Tongue (tissue), 1 donor: ENCODE measurements at regions not wholly inside any gene's neighbourhood (a gene's known extent, or its start where the extent isn't known, plus 50 kb on each side); places are given as distances from the start of the nearest gene placed in this dataset.
"Not testable (repeated sequence)": the region's sequence is repeated elsewhere in the genome, so short reads cannot be mapped to it uniquely, and the experiment has no call there.

Experiments used
- DNase-seq: peaks from one replicate; pipeline ENCODE4 v3.0.0-alpha.2; 2015

- peak; percentile 38 for DNase-seq
These were observed 911.4 kb upstream of the ZEB2 start for GRCh38 chr2:145431181-145431951.

DNA sequence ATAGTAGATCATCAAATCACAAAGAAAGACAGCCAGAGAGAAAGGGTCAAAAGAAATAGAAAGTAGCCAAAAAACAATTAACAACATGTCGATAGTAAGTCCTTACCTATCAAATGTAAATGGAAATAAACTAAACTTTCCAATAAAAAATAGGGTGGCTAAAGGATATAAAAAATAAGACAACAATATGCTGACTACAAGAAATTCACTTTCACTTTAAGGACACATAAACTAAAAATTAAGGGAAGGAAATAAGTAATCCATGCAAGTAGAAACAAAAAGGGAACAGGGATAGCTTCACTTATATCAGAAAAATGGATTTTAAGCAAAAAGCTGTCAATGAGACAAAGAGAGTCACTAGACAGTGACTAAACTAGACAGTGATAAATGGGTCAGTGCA lies 903.9 kb upstream of the ZEB2 start:
- no peak for DNase-seq

DNA sequence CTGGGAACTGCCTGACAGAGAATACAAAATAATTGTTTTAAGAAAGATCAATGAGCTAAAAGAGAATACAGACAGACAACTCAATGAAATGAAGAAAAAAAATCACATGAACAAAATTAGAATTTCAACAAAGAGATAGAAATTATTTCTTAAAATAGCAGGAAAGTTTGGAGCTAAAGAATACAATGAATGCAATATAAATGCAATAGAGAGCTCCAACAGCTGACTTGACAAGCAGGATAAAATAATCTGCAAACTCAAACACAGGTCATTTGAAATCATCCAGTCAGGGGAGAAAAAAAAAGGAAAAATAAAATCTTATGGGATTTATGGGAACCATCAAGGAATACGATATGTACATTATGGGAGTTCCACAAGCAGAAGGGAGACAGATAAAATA lies 902.7 kb upstream of the ZEB2 start:
- DNase-seq, result no peak

DNA sequence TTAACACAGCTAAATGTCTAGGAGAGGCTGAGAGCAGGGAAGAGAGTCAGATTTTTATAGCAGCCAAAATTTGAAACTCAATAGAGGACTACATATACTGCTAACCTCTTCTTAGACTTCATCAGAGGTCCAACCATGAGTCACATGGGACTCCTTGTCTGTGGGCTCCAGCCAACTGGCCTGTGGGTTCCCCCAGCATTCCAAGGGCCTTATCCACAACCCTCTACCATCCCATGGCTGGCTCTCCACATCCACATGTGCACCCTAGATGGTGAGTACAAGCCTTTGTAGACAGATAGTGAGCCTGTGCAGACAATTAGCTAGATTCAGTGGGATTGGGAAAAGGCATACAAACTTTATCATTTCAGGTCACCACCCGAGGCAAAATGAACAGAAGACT lies 901.9 kb upstream of the ZEB2 start:
- no peak for DNase-seq

GRCh38 chr2:145416640-145417039 lies 896.7 kb upstream of the ZEB2 start:
- no peak for DNase-seq

DNA sequence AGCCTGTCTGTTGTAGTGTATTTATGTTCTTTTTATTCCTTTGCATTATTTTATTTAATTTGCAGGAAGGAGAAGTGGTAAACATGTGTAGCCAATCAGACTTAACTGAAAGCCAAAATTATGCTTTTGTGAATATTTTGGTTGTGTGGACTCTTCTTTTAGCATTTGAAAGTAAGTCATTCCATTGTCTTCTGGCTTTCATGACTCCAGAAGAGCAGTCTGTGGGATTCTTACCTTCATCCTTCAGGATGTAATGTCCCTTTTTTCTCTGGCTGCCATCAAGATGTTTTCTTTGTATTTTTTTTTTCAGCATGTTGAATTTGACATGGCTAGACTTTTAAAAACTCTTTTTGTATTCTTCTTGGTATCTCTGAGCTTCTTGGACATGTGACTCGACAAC lies 895.2 kb upstream of the ZEB2 start:
- DNase-seq, result no peak

- no peak for DNase-seq
These were observed 893.5 kb upstream of the ZEB2 start for GRCh38 chr2:145413261-145414030.

DNA sequence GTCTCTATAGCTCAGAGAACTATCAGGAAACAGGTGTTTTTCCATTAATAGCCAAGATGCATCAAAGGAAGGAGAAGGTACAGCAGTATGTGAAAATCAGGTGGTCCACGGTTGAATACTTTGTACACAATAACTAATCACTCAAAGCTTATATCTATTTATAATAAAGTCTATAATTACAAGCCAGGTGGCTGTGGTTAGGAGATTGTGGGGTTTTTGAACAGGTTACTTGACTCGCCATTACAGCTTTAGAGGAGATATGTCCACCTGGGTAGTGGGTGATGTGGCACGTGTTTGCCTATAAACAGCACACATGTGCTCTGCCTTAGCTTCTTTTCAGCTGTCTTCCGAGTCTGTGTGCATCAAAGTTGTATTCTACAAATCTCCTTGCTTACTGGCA lies 892.2 kb upstream of the ZEB2 start:
- no peak for DNase-seq

- no peak for DNase-seq
These were observed 891.6 kb upstream of the ZEB2 start for GRCh38 chr2:145411493-145411892.

GRCh38 chr2:145410086-145410485 lies 890.2 kb upstream of the ZEB2 start:
- DNase-seq, result peak; percentile 18

DNA sequence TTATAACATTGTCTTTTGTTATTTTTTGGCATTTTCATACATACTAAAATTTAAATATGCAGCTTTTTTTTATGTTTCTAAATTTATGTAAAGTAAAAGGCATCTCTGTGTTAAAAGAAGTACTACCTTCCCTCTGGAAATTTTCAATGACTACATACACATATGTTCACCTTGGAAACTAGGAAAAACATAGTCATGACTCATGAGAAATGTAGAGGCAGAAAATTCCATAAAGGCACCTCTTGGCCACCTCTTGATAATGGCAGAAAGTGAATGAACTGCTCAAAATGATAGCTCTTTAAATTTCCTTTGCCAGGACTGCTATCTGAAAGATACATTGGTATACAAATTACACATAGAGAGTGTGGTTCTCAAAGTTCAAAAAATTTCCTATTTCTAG lies 889.1 kb upstream of the ZEB2 start:
- DNase-seq, result no peak

DNA sequence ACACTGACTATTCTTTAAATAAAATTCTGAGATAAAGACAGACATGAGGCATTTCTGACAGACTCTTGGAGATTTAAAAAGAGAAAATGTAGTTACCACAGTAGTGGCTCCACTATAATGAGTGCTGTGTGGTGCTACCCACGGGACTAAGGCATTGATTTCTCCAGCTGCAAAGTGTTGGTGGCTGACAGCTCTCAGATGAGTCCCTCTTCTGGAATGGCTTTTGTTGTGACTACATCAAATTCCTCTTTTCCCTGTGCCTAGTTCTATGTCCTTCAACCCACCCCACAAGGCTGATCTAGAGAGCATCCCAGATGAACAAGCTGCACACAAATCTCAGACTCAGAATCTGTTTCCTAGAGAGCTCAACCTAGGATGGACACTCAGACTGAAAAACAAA lies 884.8 kb upstream of the ZEB2 start:
- DNase-seq, result no peak

DNA sequence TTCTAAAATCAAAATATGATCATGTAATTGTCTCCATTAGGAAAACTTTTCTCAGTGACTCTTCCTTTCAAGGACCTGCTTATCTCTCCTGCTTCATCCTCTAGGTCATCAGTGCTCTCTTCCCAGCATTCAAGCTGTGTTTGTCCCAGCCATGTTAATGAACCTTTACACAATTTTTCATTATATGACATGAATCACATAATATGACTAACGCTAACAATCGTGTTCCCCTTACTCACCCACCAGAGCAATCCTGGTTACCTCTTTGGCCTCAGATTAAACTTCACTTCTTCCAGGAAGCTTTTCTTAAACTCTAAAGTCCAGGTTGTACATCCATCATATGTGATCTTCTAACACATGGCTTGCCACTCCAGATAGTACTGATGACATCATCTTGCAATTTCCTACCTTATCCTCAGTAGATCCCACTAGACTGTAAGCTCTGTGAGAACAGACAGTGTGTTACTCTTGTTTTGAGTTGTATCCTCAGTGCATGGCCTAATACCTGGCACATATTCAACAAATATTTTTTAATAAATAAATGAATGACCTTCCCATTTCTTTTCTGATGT lies 882.9 kb upstream of the ZEB2 start:
- no peak for DNase-seq

DNA sequence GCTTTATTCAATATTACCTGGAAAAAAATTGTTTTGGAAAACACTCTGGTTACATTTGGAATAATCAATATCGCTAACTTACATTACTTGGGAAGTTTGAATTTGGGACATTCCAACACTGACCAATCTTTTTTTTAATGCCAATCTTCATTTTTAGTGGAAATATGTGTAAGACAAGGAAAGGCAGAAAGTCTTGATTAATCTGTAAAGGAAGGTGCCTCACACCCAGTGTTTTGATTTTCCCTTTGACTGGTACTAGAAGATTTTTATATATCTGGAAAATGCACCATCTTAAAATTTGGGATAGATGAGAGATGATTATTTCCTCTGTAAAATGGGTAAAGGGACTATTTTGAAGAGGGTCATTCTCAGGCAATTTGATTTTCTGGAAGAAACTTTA lies 879.2 kb upstream of the ZEB2 start:
- DNase-seq, result no peak

- DNase-seq, result no peak
These were observed 874.3 kb upstream of the ZEB2 start for GRCh38 chr2:145394181-145394580.

GRCh38 chr2:145386973-145387372 lies 867.1 kb upstream of the ZEB2 start:
- DNase-seq, result no peak

DNA sequence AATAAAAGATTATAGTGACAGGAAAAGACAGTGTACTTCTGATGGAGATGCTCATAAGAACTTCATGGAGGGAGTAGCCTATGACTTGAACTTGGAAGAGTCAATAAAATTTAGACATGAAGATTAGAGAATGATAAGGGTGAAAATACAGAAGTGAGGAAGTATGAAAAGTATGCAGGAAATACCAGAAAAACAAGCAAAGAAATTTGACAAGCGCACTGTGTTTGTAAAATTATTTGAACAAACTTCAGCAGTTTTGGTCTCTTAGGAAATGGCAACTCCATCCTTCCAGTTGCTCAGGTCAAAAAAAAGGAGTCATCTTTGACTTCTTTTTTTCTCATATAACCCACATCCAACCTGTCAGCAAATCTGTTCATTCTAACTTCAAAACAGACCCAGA lies 864.0 kb upstream of the ZEB2 start:
- no peak for DNase-seq

DNA sequence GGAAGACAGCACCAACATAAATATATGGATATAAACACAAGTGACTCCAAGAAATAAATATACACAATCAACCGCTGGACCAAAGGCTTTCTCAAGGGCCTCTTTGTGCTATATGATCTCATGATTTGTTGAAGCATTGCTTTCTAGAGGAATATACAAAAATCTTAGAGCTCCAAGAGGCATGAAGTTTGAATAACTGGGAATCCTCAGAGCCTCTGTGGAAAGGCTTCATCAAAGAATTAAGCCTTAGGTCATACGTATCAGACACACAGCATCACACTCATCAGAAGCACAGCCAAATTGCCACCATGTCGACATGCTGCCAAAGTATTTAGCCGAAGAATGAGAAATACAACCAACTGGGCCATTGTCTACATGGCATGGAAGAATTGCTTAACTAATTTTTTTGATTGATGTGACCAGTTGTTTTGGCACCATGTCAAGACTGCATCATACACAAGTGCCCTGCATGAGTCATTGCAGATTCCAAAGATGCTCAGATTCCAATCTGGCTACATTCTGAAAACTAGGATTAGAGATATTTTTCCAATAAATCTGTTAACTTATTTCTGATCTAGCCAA lies 860.6 kb upstream of the ZEB2 start:
- DNase-seq, result peak; percentile 98

- peak; percentile 77 for DNase-seq
These were observed 860.0 kb upstream of the ZEB2 start for GRCh38 chr2:145379934-145380333.

DNA sequence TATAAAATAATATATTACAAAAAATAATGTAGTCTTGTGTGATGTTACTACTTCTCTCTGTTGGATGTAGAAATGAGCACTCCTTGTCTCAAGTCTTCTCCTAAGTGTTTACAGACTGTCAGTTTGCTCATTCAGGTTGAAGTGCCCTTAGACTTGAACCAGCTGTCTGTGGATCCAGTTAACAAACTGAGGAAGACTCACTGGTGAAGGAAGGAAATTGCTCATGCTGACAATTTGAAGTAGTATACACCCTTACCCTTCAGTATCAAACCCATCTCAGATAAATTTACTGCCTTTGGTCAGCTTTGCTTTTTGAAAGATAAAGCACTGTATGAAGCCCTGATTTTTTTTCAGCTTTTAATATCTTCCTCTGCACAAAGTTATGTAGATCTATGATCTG lies 854.2 kb upstream of the ZEB2 start:
- DNase-seq, result no peak

DNA sequence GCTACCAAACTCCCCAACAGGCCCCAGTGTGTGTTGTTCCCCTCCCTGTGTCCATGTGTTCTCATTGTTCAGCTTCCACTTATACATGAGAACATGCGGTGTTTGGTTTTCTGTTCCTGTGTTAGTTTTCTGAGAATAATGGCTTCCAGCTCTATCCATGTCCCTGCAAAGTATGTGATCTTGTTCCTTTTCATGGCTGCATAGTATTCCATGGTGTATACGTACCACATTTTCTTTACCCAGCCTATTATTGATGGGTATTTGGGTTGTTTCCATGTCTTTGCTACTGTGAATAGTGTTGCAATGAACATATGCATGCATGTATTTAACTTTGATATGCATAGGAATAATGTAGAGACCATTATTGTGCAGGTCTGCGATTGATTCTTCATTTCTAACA lies 847.4 kb upstream of the ZEB2 start:
- DNase-seq, result not testable (repeated sequence)

DNA sequence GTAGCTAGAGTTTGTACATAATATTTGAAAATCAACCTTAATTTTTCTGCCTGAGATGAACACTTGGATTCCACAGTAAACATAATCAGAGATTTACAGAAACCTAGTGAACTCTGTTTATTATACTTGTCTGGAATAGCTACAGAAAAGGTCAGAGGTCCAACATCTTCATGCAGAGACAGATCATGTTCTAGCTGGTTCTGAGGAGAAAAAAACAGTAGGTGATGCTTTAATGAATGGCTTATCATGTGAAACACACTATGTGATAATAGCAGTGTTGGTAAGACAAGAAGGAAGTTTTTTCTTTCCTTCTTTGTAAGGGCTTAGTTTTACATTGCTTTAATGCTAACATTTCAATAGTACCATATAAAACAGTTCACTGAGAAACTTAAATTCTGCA lies 846.4 kb upstream of the ZEB2 start:
- DNase-seq, result no peak

DNA sequence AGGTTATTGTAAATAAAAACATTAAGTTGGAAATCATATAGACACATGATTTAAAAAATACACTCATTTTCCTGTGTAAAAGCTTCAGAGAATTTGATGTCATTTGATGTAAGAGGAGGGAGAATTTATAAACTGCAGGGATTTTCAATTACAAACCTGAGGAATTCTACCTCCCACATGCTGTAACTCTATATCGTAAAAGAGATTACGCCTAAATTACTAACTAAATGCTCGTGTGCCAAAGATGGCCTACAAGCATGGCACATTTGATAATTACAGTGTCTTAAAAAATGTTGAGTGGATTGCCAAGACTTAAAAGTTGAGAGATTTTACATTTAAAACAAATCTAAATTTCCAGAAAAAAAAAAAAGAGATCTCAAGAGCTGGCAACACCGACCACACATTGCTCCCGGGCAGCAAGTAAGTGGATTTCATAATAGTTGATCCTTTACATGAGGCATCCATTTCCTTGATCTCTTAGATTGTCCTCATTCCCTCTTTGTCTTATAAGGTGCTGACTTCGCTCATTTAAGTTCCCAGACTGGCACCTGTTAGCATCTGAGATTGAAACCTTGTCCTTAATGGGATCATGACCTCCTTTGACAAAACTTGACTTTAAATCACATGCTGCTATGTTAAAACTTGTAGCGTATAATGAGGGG lies 840.3 kb upstream of the ZEB2 start:
- DNase-seq, result peak; percentile 28
